GM18868 (cell line): ENCODE measurements at regions not wholly inside any gene's neighbourhood (a gene's known extent, or its start where the extent isn't known, plus 50 kb on each side); places are given as distances from the start of the nearest gene placed in this dataset.

ENCODE experiments used
- ATAC-seq: cut with Tn5 transposase; IDR thresholded peaks from one replicate; pipeline ENCODE4 v1.9.1; 2021; ENCODE audit warnings: mild to moderate bottlenecking, moderate library complexity; ENCODE audit not compliant: unreplicated experiment

DNA sequence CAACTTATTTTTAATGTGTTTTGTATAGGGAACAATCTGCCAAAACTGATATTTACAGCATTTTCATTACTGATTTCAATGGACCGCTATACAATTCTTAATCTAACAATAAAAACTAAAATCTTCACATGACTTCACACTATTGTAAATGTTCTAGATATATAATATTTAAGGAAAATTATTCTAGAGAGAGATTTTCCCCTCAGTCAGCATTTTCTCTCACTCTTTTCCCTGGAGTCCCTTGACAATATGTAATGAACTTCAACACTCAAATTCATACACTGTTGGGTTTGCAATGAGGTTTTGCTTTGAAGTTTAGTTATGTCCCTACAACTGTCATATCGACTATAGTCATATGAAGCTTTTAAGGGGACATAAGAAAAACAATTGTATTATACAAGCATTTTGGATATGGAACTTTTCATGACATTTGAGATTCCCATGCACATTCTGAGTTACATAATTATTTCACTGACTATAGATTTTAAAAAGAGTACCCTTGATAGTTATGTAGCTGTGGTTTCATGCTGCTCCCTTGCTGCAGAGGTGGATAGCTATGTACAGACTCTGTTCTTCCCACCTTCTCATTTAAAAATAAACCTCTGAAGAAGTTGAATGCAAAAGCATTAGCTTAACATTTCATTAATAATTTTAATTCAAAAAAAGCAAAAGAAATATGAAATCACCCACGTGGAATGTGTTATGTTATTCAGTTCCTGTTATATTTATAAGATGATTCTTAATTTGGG, 338.5 kb downstream of the AKAIN1 start:
- ATAC-seq, result no peak

DNA sequence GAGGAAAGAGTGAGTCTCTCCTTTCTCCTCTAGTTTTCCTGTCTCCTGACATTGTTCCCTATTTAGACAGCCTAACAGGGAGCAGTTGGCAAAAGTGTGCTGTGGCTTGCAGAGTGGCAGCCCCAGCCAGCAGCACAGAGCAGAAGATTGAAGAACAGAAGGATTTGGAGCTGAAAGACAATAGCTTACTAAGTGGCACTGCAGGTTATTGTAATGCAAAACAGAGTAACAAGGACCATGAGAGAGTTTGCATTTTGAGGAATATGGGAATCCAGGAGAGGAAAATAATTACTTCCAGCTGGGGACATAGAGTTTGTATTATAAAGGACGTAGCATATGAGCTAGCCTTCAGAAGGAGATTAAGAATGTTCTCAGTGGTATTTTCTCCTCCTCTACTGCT, 342.4 kb downstream of the AKAIN1 start:
- ATAC-seq, result no peak

DNA sequence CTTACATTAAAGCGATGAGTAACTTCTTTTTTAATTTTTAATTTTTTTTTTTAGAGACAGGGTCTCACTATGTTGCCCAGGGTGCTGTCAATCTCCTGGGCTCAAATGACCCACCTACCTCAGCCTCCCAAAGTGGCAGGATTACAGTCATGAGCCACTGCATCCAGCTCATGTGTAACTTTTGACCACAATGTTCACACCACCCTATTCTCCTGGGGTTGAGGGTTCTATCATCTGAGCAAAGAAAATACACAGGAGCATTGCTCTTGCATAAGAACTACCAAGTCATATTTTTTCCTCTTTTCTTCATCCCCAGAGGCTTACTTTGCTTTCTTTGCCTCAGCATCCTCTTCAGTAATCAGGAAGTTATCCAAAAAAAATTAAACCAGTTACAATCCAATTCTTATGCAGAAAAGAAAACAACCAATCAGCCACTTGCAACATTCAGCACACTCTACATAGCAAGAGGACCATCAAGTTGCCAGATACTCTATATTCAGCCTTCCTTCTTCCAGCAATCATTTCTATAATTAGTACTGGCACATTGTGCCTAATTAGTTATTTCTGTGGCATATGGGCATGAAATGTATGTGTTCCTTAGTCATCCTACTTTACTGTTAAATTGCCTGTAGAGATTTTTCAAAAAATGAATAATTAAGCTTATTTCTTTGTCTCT, 345.6 kb downstream of the AKAIN1 start:
- ATAC-seq, result no peak

DNA sequence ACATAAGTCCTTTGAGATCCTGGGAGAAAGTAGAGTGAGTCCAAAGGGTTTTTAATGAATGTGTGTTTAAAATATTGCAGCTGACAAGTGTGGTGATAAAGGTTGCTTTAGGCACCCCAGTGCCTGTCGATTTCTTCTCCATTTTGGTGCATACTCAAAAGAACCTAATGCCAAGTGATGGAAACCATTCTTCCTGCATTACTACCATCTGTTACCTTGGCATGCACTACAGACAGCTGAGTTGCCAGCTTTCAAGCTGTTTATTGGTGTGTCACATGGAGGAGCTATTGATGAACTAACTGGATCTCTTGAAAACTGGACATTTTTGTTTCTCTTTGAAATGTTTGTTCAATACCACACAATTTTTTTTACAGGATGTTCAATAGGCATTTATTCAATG, 350.0 kb downstream of the AKAIN1 start:
- no peak for ATAC-seq

DNA sequence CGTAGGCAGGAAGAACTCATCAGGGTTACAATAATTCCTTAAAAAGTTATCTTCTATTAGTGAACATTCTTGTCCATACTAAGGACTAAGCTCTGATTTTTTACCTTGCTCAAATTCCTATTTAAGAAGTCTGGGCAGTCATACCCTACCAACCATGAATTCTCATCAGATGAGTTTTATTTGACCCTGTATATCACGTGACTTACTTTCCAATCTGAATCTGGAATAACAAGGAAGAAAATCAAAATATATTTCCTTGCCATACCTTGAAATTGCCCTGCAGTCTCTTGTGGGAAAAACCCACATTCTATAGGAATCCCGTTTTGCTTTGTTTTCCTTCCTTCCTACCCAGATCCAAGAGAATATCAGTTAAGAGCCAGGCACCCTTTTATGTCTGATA, 352.7 kb downstream of the AKAIN1 start:
- no peak for ATAC-seq

DNA sequence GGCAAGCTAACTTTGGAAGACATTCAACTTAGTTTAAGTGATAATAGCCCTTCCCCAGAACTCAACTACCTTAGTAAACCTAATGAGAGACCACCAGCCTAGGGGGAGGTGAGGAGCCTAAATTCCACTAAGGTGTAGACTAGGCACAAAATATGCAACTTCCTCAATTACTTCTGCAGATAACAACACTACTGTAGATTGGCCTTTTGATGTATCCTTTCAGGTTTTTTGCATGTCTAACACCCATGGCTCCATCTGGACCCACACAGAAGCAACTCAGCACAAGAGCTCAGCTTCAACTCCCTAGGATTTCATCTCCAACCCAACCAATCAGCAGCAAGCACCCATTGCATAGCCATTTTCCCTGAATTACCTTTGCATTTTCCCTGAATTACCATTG, 353.3 kb downstream of the AKAIN1 start:
- no peak for ATAC-seq

DNA sequence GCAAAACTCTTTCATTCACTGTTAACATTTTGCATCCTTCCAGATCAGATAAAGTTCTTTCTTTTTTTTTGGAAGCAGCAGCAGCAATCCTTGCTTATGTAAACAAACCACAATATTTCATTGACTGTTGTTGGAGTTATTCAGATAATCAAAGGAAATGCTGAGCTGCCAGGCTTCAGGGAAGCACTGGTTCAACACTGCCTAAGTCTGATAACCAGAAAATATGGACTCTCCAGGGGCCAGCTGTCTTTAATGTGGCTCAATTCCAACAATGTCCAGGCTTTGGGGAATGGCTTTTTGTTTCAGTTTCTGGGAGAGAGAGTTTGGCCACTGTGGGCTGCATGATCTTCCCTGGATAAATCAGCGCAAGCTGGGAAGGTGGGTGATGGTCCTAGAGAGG, 354.3 kb downstream of the AKAIN1 start:
- ATAC-seq, result no peak

DNA sequence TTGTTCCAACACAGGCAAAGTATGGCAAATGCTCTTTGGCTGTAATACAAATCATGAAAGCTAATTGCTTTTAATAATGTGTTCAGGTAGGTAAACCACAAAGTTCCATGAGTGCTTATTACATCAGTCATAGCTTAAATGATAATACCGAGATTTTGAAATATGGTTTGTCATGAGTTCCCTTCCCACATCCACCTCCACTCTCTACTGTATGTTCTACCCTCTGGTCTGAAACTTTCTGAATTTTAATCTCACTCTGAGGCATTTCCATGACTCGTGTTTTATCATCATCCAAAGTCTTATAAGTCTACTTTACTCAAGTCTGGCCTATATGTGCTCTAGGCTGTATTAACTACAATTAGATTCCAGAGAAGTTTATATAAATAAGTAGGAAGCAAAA, 354.8 kb downstream of the AKAIN1 start:
- no peak for ATAC-seq

DNA sequence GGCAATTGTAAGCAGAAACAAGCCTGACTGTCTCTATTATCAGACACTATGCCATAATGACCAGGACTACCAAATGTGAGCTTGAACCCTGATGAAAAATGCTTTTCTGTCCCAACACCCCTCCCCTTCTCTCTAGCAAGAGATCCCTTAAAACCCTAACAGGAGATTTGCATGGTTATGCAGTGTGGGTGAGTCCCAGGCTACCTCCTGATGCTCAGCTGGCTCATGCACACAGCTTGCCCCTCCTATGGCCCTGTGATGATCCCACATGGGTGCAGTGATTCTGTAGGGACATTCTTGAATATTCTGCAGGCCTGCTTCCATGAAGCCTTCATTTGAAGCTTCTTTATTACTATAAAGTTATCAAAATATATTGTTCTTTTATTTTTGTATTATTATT, 357.4 kb downstream of the AKAIN1 start:
- no peak for ATAC-seq

DNA sequence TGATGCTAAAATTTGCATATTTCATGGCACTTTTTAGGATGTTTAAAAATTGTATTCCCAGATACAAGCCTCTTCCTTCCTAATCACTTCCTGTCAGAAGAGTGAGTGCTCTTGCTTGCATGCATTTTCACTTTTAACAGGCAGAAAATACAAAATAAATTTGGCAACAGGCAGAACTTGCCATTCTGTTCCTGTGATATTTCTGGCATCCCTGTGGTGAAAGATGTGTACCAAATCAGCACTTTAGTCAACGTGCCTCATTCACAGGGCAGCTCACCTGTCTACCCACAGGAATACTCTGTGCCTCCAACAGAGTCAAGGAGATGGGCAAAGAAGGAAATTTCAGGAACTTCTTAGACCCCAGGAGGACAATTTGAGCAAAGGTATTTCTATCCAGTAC, 360.9 kb downstream of the AKAIN1 start:
- no peak for ATAC-seq

DNA sequence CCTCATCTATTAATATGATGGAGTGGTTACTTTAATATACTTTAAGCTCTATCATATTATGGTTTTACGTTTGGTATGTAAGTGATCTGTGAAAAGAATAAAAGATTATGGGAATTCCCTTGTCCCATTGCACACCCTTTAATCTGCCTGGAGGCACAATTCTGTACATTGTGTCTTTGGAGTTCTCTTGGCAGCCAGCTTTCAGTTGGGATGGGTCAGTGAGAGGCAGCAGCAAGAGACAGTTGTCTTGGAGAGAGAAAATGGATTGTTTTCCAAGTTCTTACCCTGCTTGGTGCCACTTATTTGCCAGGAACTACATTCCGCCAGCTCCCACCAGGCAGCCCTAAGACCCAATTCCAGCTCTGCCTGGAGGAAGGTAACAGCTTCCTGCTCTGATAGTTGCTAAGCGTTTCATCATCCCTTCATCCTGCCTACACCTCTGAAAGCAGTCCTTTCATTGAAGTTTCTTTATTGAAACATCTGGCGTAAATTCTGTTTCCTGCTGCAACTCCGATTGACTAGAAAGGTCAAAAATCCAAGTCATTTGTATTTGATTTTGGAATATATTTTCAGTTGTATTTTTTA, 365.2 kb downstream of the AKAIN1 start:
- ATAC-seq, result no peak

DNA sequence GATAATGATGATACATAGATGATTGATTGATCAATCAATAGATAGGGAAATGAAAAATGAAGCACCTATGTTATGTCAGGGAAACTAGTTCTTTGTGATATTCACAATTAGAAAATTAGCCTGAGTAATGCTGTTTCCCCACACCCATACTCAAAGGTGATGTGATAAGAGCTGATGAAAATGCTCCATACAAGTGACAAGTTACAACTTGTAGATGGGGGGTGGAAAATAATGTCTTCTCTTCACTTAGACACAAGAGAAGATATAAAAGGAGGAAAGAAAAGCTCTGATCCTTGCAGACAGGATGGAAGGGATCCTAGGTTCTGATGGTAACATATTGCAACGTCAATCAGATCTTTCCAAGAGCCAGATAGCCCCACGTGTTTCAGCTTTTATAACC, 365.9 kb downstream of the AKAIN1 start:
- no peak for ATAC-seq

DNA sequence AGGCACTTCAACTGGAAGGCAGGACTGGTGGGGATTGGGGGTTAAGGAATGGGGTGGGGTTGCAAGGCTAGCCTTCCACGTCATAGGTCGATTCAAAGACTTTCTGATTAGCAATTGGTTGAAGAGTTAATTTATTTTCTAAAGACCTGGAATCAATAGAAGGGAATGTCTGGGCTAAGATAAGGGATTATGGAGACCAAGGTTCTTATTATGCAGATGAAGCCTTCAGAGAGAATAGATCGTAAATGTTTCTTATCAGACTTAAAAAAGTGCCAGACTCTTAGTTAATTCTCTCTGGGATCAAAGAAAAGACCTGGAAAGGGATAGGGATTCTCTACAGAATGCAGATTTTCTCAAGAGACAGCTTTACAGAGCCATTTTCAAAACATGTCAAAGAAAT, 368.0 kb upstream of the DLGAP1 start:
- no peak for ATAC-seq

DNA sequence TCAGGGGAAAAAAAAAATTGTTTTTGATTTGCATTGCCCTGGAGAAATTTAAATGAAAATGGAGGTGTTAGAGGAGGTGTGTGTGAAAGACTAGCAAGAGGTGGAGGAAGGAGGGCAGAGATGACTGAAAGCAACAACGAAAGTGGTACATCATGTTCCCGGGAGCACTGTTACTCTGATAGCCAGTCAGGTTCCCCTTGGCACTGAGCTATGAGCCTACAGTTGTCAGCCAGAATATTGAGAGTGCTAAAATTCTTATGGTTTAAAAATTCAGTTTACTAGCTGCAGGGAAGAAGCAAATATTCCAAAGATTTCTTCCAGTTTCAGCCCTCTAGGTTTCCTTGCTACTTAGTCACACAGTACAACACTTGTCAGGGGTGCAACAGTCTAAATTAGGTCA, 366.7 kb upstream of the DLGAP1 start:
- no peak for ATAC-seq

DNA sequence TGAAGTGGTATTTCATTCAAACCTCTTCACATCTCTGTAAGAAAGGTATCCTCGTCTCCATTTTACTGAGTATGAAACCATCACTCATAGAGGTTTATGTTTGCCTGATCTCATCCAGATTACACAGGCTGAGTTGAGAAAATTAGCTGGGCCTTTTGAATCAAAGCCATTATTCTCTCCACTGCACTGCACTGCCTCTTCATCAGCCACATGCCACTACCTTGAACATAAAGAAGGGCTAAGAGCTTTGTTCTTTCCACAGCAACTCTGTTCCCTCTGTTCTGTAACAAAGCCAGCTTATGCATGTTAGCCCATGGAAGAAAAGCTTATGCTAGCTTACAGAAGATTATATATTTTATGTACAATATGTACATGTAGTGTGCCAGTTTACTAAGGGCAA, 362.6 kb upstream of the DLGAP1 start:
- no peak for ATAC-seq

DNA sequence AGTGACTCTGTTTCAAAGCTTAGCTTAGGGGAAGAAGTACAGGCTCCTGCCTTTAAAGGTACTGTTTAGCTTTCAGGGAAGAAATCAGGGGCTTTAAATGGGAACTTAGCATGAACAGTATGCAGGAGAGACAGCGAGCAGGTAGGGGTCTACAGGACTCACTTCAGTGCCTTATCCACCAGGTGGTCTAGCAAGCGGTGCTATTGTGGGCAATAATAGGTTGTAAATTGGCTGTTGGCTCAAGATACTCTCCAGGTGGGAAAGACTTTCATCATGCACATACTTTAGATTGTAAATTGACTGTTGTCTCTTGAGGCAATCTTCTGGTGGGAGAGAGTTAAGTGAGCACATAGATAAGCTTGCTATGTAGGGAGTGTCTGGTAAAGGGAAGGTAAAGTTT, 358.6 kb upstream of the DLGAP1 start:
- no peak for ATAC-seq

DNA sequence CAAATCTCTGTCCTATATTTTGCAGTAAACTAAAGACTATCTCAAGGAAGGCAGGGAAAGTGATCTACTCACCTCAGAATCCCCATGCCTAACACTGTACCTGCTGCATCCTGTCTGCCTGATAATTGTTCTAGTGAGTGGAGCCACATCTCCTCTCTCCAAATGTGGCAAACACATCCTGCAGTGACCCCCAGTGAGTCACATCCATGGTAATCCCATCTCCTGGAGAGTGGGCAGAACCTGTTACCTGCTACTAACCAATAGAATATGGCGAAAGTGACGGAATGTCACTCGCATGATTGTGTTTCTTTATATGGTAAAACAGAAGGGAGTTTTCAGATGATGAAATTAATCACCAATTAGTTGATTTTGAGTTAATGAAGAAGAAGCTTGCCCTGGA, 353.8 kb upstream of the DLGAP1 start:
- ATAC-seq, result no peak

DNA sequence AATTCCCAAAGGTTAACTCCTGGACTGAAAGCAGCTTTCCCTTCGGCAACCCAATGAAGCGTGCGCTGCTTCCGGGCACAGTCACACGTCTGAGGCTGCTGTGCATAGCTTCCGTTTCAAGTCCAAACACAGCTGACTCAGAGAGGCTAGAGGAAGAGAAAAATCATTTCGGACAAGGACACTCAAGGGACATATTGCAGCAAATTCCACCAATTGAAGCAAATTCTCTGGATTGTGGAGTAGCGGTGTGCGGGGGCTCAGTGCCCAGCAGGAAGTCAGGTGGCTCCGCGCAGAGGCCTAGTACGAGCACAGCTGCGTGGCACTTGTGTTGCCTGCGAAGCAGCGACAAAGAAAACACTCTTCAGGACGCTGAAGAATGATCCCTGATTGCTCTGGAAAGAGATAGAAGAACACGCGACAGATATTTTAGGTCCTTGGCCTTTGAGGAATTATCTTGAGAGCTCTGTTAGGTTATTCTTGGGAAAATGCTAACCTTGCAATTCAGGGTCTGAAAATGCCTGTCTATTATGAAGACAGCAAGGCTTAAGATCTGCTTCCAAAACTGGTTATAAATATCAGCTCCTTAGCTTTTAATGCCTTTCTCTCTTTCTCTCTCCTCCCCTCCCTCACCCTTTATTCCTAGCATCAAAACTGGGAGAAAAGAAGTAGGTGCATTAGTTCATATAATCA, 352.6 kb upstream of the DLGAP1 start:
- no peak for ATAC-seq

DNA sequence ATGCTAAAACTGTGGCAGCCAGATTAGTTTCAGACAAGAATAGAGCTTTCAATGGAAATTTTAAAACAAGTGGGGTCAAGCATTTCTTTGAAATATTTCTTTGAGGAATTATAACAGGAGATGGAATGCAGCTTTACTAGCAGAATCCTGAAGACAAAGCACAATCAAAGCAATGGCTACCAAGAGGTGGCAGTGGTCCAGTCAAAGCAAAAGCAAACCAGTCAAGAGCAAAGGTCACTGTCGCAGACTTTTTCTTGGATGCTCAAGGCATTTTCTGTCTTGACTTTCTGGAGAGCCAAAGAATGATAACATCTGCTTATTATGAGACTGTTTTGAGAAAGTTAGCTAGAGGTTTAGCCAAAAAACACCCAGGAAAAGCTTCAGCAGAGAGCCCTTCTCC, 351.2 kb upstream of the DLGAP1 start:
- no peak for ATAC-seq

DNA sequence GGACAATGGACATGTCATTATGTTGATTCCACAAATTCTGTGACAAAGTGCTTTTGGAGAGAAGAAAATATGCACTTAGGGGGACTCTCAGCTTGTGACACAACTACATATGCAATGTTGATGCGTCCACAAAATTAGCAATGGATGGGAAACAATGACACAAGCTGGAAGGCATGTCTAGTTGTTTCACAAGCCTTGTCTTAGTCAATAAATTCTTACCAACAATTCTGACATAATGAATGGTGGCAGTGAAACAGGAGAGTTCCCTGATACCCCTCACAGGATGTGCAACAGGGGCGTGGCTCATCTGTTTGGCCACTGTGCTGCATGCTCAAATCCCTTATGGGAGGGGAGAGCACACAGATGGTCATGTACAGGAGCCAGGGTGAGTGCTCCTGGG, 347.2 kb upstream of the DLGAP1 start:
- ATAC-seq, result no peak

DNA sequence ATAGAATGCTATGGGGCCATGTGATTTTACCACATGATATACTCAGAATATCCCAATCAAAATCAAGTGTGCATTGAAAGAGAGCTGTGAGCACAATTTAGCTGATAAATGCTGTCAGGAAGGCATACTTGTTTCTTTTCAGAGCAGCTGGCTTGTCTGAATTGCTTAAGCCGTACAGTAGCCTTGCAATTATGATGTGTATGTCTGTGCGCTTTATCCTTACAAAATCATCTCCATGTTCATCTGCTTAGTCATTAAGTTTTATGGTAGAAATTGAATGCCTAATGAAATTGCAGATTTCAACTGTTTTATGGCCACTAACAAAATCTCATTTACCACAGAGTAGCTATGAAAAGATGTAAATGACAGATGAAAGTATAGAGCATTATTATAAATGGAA, 346.0 kb upstream of the DLGAP1 start:
- no peak for ATAC-seq
